SK-N-MC (cell line): ENCODE measurements at regions not wholly inside any gene's neighbourhood (a gene's known extent, or its start where the extent isn't known, plus 50 kb on each side); places are given as distances from the start of the nearest gene placed in this dataset.

Experiments used
- EZH2 ChIP-seq: fragments of 200-600 bp; sonication (generic); IDR thresholded peaks from one replicate; pipeline ENCODE4 v1.6.1; 2017; ENCODE audit warnings: antibody characterized with exemption
- FOXP2 ChIP-seq: optimal IDR thresholded peaks from 2 replicates; pipeline ENCODE3; 2011; ENCODE audit warnings: mild to moderate bottlenecking, moderate library complexity; ENCODE audit not compliant: insufficient read depth; ENCODE audit errors: extremely low read length, control extremely low read depth
- POLR2AphosphoS5 ChIP-seq: IDR thresholded peaks from 2 replicates; pipeline ENCODE4 v1.6.1; 2012; ENCODE audit warnings: mild to moderate bottlenecking, low read depth, low read length, borderline replicate concordance

- no peak for TF ChIP-seq EZH2
- no peak for TF ChIP-seq POLR2AphosphoS5
- TF ChIP-seq FOXP2 = no peak
Measured at GRCh38 chr2:6352247-6352646, 513.5 kb downstream of the CMPK2 start.
